Gastrocnemius medialis (tissue), 4 donors: ENCODE measurements at regions not wholly inside any gene's neighbourhood (a gene's known extent, or its start where the extent isn't known, plus 50 kb on each side); places are given as distances from the start of the nearest gene placed in this dataset.

ENCODE experiments used
- POLR2A ChIP-seq, 2 donors: fragments of 450-650 bp; IDR thresholded peaks; one replicate each; pipeline ENCODE4 v1.6.1; 2017; ENCODE audit warnings: antibody characterized with exemption in 2 of 2, mild to moderate bottlenecking in 2 of 2, moderate library complexity in 2 of 2
- TF ChIP-seq, protein P1 (sequence below), 5 experiments: fragments of 450-650 bp in 3 of 5; fragments of 200-600 bp in 2 of 5; sonication (generic) in 2 of 5; IDR thresholded peaks in 4 of 5; conservative IDR thresholded peaks in 1 of 5; 1 replicate in 4 of 5; 2 replicates in 1 of 5; pipeline ENCODE4 v1.5.1; 2016 to 2019; ENCODE audit warnings: antibody characterized with exemption in 5 of 5, mild to moderate bottlenecking in 3 of 5, moderate library complexity in 3 of 5

DNA sequence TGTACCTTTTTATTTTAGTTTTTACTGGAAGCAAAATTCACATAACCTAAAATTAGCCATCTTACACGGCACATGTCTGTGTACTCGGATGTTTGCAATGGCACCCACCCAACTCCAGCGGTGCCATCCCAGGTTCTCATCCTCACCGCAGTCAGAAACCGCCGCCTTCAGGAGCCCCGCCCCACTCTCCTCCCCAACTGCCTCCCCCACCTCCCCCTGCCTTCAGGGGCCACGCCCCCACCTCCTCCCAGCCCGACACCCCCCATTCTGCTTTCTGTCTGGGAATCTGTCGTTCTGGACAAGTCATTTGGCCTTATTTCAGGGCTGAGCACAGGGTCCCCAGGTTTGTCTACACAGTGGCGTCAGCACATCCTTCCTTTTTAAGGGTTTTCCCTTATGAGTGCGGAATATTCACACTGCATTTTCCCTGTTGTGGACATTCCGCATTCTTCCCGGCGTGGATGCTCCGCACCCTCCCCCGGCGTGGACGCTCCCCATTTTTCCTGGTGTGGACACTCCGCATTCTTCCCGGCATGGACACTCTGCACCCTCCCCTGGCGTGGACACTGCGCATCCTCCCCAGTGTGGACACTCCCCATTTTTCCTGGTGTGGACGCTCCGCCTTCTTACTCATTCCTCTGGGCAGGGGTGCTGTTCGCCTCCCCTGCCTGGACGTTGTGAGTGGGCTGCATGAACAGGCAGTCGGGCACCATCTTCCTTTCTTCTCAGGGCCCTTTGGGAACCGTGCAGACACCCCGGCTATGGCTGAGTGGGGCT is 135.4 kb upstream of the NKX1-1 start:
- TF ChIP-seq, protein P1, sequence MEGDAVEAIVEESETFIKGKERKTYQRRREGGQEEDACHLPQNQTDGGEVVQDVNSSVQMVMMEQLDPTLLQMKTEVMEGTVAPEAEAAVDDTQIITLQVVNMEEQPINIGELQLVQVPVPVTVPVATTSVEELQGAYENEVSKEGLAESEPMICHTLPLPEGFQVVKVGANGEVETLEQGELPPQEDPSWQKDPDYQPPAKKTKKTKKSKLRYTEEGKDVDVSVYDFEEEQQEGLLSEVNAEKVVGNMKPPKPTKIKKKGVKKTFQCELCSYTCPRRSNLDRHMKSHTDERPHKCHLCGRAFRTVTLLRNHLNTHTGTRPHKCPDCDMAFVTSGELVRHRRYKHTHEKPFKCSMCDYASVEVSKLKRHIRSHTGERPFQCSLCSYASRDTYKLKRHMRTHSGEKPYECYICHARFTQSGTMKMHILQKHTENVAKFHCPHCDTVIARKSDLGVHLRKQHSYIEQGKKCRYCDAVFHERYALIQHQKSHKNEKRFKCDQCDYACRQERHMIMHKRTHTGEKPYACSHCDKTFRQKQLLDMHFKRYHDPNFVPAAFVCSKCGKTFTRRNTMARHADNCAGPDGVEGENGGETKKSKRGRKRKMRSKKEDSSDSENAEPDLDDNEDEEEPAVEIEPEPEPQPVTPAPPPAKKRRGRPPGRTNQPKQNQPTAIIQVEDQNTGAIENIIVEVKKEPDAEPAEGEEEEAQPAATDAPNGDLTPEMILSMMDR (IDR thresholded peaks at IDR 0.05 in 4 of 5, conservative IDR thresholded peaks at IDR 0.05 in 1 of 5) = no peak
- no peak for TF ChIP-seq POLR2A (IDR thresholded peaks at IDR 0.05)
